ENCODE measurements at regions not wholly inside any gene's neighbourhood (a gene's known extent, or its start where the extent isn't known, plus 50 kb on each side); places are given as distances from the start of the nearest gene placed in this dataset.

DNA sequence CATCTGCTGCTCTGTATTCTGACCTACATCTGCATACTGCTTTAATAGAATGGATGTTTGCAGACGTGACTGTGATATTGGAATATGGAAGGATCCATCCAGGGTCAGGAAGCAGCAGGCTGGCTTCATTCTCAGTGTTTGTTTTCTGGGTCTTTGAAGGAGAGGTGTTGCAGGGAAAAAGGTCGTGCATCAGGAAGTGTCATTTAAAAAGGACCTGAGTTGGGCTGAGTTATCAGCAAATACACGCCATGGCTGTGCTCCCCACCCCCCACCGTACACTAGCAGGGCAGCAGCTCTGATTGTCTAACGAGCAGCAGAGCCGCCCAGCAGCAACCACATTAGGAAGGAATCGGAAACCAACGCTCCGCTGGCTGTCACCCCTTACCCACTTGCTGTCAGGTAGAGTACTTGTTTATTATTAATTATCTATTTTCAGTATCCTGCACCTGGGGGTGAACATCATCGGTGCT is 63.1 kb upstream of the STEAP1B start:
- no peak for DNase-seq (ENCODE audit: low spot score)
- no peaks in the 10 kb centered on the region for H3K36me3 ChIP-seq
- H3K9me3 ChIP-seq, result no peaks in the 10 kb centered on the region
- peak overlapping the region; percentile 0 for H3K4me3 ChIP-seq
- H3K27me3 ChIP-seq (replicated peaks; ENCODE audit: insufficient read depth), result no peaks in the 10 kb centered on the region
- no peak overlapping the region for H3K27ac ChIP-seq
- ATAC-seq (ENCODE audit: insufficient number of reproducible peaks, low FRiP score, low read depth), result no peak
- peaks cover 28 to 40% of the 10 kb centered on the region in 2 donors for H3K4me1 ChIP-seq (ENCODE audit: control insufficient read depth in 1 of 2, low read depth in 2 of 2)
- TF ChIP-seq, protein P1, sequence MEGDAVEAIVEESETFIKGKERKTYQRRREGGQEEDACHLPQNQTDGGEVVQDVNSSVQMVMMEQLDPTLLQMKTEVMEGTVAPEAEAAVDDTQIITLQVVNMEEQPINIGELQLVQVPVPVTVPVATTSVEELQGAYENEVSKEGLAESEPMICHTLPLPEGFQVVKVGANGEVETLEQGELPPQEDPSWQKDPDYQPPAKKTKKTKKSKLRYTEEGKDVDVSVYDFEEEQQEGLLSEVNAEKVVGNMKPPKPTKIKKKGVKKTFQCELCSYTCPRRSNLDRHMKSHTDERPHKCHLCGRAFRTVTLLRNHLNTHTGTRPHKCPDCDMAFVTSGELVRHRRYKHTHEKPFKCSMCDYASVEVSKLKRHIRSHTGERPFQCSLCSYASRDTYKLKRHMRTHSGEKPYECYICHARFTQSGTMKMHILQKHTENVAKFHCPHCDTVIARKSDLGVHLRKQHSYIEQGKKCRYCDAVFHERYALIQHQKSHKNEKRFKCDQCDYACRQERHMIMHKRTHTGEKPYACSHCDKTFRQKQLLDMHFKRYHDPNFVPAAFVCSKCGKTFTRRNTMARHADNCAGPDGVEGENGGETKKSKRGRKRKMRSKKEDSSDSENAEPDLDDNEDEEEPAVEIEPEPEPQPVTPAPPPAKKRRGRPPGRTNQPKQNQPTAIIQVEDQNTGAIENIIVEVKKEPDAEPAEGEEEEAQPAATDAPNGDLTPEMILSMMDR (IDR thresholded peaks at IDR 0.05), result no peak

DNA sequence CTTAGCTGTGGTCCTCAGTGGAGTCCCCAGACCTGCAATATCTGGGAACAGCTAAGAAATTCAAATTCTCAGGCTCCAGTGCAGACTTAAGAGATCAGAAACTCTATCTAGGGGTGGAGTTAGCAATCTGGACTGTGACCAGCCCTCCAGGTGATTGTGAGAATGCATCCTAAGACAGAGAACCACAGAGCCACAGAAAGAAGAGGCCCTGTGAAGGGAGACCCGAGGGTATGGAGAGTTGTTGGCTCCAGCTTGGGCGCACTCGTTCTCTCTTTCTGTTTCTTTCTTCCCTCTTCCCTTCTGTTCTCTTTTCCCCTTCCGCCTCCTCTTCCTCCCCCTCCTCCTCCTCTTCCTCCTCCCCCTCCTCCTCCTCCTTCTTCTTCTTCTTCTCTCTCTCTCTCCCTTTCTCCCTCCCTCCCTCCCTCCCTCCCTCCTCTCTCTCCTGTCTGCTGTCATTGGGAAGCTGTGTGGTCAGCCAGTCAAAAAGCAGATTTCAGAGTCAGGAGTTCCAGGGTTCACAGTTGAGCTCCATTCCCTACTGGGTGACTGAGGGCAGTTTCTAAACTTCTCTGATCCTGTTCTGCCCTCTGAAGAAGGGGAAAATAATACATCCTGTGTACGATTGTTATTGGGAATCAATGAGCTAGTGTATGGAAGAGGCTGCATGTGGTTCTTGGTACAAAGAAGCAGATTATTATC is 62.1 kb upstream of the STEAP1B start:
- H3K36me3 ChIP-seq, result no peaks in the 10 kb centered on the region
- ATAC-seq (ENCODE audit: insufficient number of reproducible peaks, low FRiP score, low read depth) (no peak), DNase-seq (ENCODE audit: low spot score) (no peak)
- peak overlapping the region; percentile 38 for H3K4me3 ChIP-seq
- peaks cover 28 to 40% of the 10 kb centered on the region in 2 donors for H3K4me1 ChIP-seq (ENCODE audit: control insufficient read depth in 1 of 2, low read depth in 2 of 2)
- H3K9me3 ChIP-seq, result no peaks in the 10 kb centered on the region
- peak overlapping the region in 1 of 2 donors; percentile 66 for H3K27ac ChIP-seq
- TF ChIP-seq, protein P1 (IDR thresholded peaks at IDR 0.05), result no peak
- no peaks in the 10 kb centered on the region for H3K27me3 ChIP-seq (replicated peaks; ENCODE audit: insufficient read depth)

DNA sequence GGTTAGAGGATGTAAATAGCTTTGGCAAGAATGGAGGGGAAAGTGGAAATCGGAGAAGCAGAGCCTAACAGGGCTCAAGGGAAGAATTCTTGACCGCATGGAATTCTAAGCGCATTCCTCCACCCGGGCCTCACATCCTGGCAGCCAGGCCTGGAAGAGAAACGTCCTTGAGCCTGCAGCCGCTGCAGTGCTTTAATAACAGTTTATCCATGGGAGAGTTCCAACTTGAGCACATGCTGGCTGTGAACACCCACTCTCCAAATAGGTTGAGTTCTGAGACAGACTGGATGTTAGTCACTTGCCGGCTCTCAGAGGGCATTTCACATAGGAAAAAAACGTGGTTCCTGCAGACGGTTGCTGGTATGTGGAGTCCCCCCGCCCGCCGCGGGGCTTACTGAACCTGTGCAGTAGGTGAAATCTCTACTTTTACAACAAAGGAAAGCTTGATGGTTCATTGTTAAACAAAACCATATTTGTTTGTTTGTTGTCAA is 61.4 kb upstream of the STEAP1B start:
- no peaks in the 10 kb centered on the region for H3K27me3 ChIP-seq (replicated peaks; ENCODE audit: insufficient read depth)
- peak overlapping the region in 1 of 2 donors; percentile 66 for H3K27ac ChIP-seq
- TF ChIP-seq, protein P1 (IDR thresholded peaks at IDR 0.05), result no peak
- H3K9me3 ChIP-seq, result no peaks in the 10 kb centered on the region
- H3K36me3 ChIP-seq, result no peaks in the 10 kb centered on the region
- DNase-seq (ENCODE audit: low spot score) (peak; percentile 57), ATAC-seq (ENCODE audit: insufficient number of reproducible peaks, low FRiP score, low read depth) (peak; percentile 86)
- H3K4me1 ChIP-seq (ENCODE audit: control insufficient read depth in 1 of 2, low read depth in 2 of 2), result peaks cover 28 to 40% of the 10 kb centered on the region in 2 donors
- H3K4me3 ChIP-seq, result peak overlapping the region; percentile 38

DNA sequence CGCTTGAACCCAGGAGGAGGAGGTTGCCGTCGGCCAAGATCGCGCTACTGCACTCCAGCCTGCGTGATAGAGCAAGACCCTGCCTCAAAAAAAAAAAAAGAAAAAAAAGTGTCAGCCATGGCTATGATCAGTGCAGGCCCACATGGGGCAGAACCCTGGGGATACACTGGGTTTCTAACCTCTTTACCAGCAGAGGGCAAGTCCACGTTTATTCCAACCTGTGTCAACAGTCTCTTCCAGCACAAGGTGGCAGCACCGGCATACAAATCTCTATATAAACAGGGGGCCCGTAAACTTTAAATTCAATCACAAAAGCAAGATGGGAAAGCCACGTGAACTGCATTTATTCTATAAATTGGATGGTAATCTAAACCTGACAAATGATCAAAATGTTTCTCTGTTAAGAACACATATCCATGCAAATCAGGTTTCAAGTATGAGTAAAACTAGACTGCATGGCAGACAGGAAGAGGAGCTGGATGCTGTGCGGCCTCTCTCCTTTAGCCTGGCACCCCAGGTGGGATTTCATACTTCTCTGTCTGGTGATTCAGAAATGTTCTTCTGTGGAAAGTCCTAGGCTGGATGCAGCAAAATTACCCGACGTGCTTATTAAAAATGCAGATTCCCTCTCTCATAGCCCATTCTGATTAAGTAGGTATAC is 60.0 kb upstream of the STEAP1B start:
- TF ChIP-seq, protein P1 (IDR thresholded peaks at IDR 0.05), result peak; percentile 91
- peak; percentile 35 for DNase-seq (ENCODE audit: low spot score)
- Histone ChIP-seq H3K27me3 (replicated peaks; ENCODE audit: insufficient read depth) (no peaks in the 10 kb centered on the region), H3K36me3 (no peaks in the 10 kb centered on the region), H3K9me3 (no peaks in the 10 kb centered on the region), H3K4me3 (no peak overlapping the region), H3K27ac (no peak overlapping the region), H3K4me1 (ENCODE audit: control insufficient read depth in 1 of 2, low read depth in 2 of 2) (peaks cover 24 to 31% of the 10 kb centered on the region in 2 donors)
- no peak for ATAC-seq (ENCODE audit: insufficient number of reproducible peaks, low FRiP score, low read depth)

DNA sequence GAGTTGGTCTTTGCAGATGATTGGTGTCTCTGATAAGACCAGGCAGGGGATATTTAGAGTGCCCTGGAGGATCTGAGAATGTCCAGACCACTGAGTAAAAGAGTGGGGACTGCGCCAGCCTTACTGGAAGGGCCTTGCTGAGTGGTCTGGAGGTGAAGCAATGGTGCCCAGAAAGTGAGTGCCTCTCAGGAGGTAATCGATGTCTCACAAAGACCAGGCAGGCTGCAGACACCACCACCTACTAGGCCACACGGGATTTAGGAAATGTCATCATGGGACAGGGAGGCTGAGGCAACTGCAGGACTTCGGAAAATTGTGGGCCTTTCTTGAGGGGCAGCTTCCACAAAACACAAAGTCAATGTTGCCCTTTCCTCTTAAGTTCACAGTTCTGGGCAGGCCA is 57.2 kb upstream of the STEAP1B start:
- TF ChIP-seq, protein P1 (IDR thresholded peaks at IDR 0.05), result no peak
- Histone ChIP-seq H3K27me3 (replicated peaks; ENCODE audit: insufficient read depth) (no peaks in the 10 kb centered on the region), H3K4me3 (no peak overlapping the region), H3K36me3 (no peaks in the 10 kb centered on the region), H3K4me1 (ENCODE audit: control insufficient read depth in 1 of 2, low read depth in 2 of 2) (peaks cover 4 to 15% of the 10 kb centered on the region in 2 donors), H3K9me3 (no peaks in the 10 kb centered on the region), H3K27ac (no peak overlapping the region)
- no peak for ATAC-seq (ENCODE audit: insufficient number of reproducible peaks, low FRiP score, low read depth)
- DNase-seq (ENCODE audit: low spot score), result no peak

Data from thoracic aorta (tissue), 2 donors.